ENCODE measurements at regions not wholly inside any gene's neighbourhood (a gene's known extent, or its start where the extent isn't known, plus 50 kb on each side); places are given as distances from the start of the nearest gene placed in this dataset.

GRCh38 chr1:213650603-213651002, 337.2 kb upstream of the PROX1 start:
- TF ChIP-seq POLR2A (IDR thresholded peaks at IDR 0.05) (no peak), CTCF (IDR thresholded peaks at IDR 0.05) (no peak)

Data from lower leg skin (tissue), 3 donors.